Left renal pelvis (tissue), 4 donors: ENCODE measurements at regions not wholly inside any gene's neighbourhood (a gene's known extent, or its start where the extent isn't known, plus 50 kb on each side); places are given as distances from the start of the nearest gene placed in this dataset.
"Not testable (repeated sequence)": the region's sequence is repeated elsewhere in the genome, so short reads cannot be mapped to it uniquely, and the experiment has no call there.

ENCODE experiments used
- DNase-seq, 4 donors: peaks; one replicate each; pipeline ENCODE4 v3.0.0-alpha.2; 2013; ENCODE audit warnings: low read depth in 4 of 4, low spot score in 3 of 4

GRCh38 chr4:126375462-126376054 lies 1060.8 kb downstream of the FAT4 start:
- no peak for DNase-seq

GRCh38 chr4:126385954-126386353 lies 1071.2 kb downstream of the FAT4 start:
- no peak for DNase-seq

- no peak for DNase-seq
Measured at GRCh38 chr4:126386512-126386911, 1071.8 kb downstream of the FAT4 start.

- no peak for DNase-seq
Measured at GRCh38 chr4:126395664-126396063, 1080.9 kb downstream of the FAT4 start.

- DNase-seq, result no peak
Measured at GRCh38 chr4:126396121-126396520, 1081.4 kb downstream of the FAT4 start.

GRCh38 chr4:126396703-126397102 lies 1081.9 kb downstream of the FAT4 start:
- DNase-seq, result no peak

- DNase-seq, result no peak
Measured at GRCh38 chr4:126404549-126404948, 1089.8 kb downstream of the FAT4 start.

GRCh38 chr4:126405369-126405982 lies 1090.7 kb downstream of the FAT4 start:
- no peak for DNase-seq

GRCh38 chr4:126409746-126410145 lies 1095.0 kb downstream of the FAT4 start:
- no peak for DNase-seq

- no peak for DNase-seq
Measured at GRCh38 chr4:126411047-126411446, 1096.3 kb downstream of the FAT4 start.

- DNase-seq, result not testable (repeated sequence)
Measured at GRCh38 chr4:126412310-126412709, 1097.6 kb downstream of the FAT4 start.

- no peak for DNase-seq
Measured at GRCh38 chr4:126414741-126415140, 1100.0 kb downstream of the FAT4 start.

GRCh38 chr4:126419266-126419665 lies 1104.5 kb downstream of the FAT4 start:
- no peak for DNase-seq

GRCh38 chr4:126427853-126428252 lies 1113.1 kb downstream of the FAT4 start:
- no peak for DNase-seq

- DNase-seq, result no peak
Measured at GRCh38 chr4:126431049-126431448, 1116.3 kb downstream of the FAT4 start.

GRCh38 chr4:126435491-126435890 lies 1120.7 kb downstream of the FAT4 start:
- DNase-seq, result no peak

GRCh38 chr4:126440297-126440696 lies 1125.5 kb downstream of the FAT4 start:
- DNase-seq, result no peak

- DNase-seq, result peak in 3 of 4 donors; percentile 21 to 38 (median 35)
Measured at GRCh38 chr4:126441173-126442035, 1126.6 kb downstream of the FAT4 start.

- DNase-seq, result no peak
Measured at GRCh38 chr4:126445596-126445995, 1130.8 kb downstream of the FAT4 start.

- DNase-seq, result no peak
Measured at GRCh38 chr4:126446917-126447316, 1132.2 kb downstream of the FAT4 start.

- DNase-seq, result no peak
Measured at GRCh38 chr4:126448086-126448845, 1133.5 kb downstream of the FAT4 start.
